GM06990 (cell line): ENCODE measurements at regions not wholly inside any gene's neighbourhood (a gene's known extent, or its start where the extent isn't known, plus 50 kb on each side); places are given as distances from the start of the nearest gene placed in this dataset.
"Not testable (repeated sequence)": the region's sequence is repeated elsewhere in the genome, so short reads cannot be mapped to it uniquely, and the experiment has no call there.

Experiments used
- DNase-seq: peaks from one replicate; pipeline ENCODE4 v3.0.0-alpha.2; 2011; ENCODE audit not compliant: insufficient read length; ENCODE audit errors: extremely low read depth
- H3K27me3 ChIP-seq: replicated peaks from 2 replicates; pipeline ENCODE4 v1.6.0; 2011; ENCODE audit warnings: low read length; ENCODE audit not compliant: control insufficient read depth, insufficient read depth
- H3K36me3 ChIP-seq: 2 replicates; pipeline ENCODE4 v1.5.1; 2011; ENCODE audit warnings: low read length; ENCODE audit not compliant: control insufficient read depth, insufficient read depth
- H3K4me3 ChIP-seq: replicated peaks from 2 replicates; pipeline ENCODE4 v1.5.1; 2011; ENCODE audit warnings: low read depth, mild to moderate bottlenecking, control low read depth, low read length
- CTCF ChIP-seq: IDR thresholded peaks from 2 replicates; pipeline ENCODE4 v1.5.1; 2011; ENCODE audit warnings: low read length, control low read depth, mild to moderate bottlenecking, inconsistent platforms; ENCODE audit not compliant: insufficient read depth, poor library complexity, severe bottlenecking

GRCh38 chr16:49961089-49961488 lies 63.9 kb upstream of the CNEP1R1 start:
- Histone ChIP-seq H3K27me3 (no peaks in the 10 kb centered on the region; the same call in 1 of the 2 replicates), H3K36me3 (no peaks in the 10 kb centered on the region), H3K4me3 (no peak overlapping the region)
- DNase-seq = no peak
- TF ChIP-seq CTCF = no peak

- H3K36me3 ChIP-seq, DNase-seq, H3K4me3 ChIP-seq, H3K27me3 ChIP-seq: not testable (repeated sequence)
These were observed 62.5 kb upstream of the CNEP1R1 start for GRCh38 chr16:49962566-49962965.

- H3K4me3 ChIP-seq = no peak overlapping the region
- DNase-seq = no peak
- no peaks in the 10 kb centered on the region for H3K36me3 ChIP-seq
- no peak for TF ChIP-seq CTCF
- no peaks in the 10 kb centered on the region; the same call in 1 of the 2 replicates for H3K27me3 ChIP-seq
These were observed 60.7 kb upstream of the CNEP1R1 start for GRCh38 chr16:49964316-49964715.

GRCh38 chr16:49964973-49965372 lies 60.1 kb upstream of the CNEP1R1 start:
- no peak for DNase-seq
- Histone ChIP-seq H3K27me3 (peaks cover 2% of the 10 kb centered on the region; the same call in 1 of the 2 replicates), H3K36me3 (no peaks in the 10 kb centered on the region), H3K4me3 (no peak overlapping the region)
- no peak for TF ChIP-seq CTCF

- no peak for TF ChIP-seq CTCF
- Histone ChIP-seq H3K4me3 (no peak overlapping the region), H3K27me3 (peaks cover 2% of the 10 kb centered on the region; the same call in 1 of the 2 replicates), H3K36me3 (no peaks in the 10 kb centered on the region)
- no peak for DNase-seq
These were observed 57.9 kb upstream of the CNEP1R1 start for GRCh38 chr16:49967012-49967559.

- no peaks in the 10 kb centered on the region for H3K36me3 ChIP-seq
- no peak for TF ChIP-seq CTCF
- H3K27me3 ChIP-seq = peaks cover 2% of the 10 kb centered on the region
- DNase-seq = no peak
- H3K4me3 ChIP-seq = no peak overlapping the region
These were observed 55.7 kb upstream of the CNEP1R1 start for GRCh38 chr16:49969091-49970030.
